Natural killer cell (primary cell): ENCODE measurements at regions not wholly inside any gene's neighbourhood (a gene's known extent, or its start where the extent isn't known, plus 50 kb on each side); places are given as distances from the start of the nearest gene placed in this dataset.
"Not testable (repeated sequence)": the region's sequence is repeated elsewhere in the genome, so short reads cannot be mapped to it uniquely, and the experiment has no call there.

Experiments used
- ATAC-seq, 3 donors: fragments of 150-1000 bp in 2 of 3; fragments of 200-7000 bp in 1 of 3; cut with Tn5 transposase; 1 replicate in 1 of 3; 2 replicates in 2 of 3; pipeline ENCODE4 v1.10.0; 2021; ENCODE audit warnings: mild to moderate bottlenecking in 2 of 3, moderate library complexity in 2 of 3
- DNase-seq, 2 donors: peaks; one replicate each; pipeline versions ENCODE4 v3.0.0 to v3.0.0-alpha.2; 2013 to 2021; ENCODE audit warnings: mixed read lengths in 1 of 2
- H3K27ac ChIP-seq: one replicate; pipeline ENCODE4 v1.5.1; 2013; ENCODE audit warnings: mild to moderate bottlenecking, low read length
- H3K27me3 ChIP-seq: one replicate; pipeline ENCODE4 v1.6.1; 2013; ENCODE audit warnings: low read length; ENCODE audit not compliant: control insufficient read depth, insufficient read depth
- H3K36me3 ChIP-seq: one replicate; pipeline ENCODE4 v1.6.1; 2013; ENCODE audit warnings: low read length; ENCODE audit not compliant: control insufficient read depth, insufficient read depth
- H3K4me1 ChIP-seq: one replicate; pipeline ENCODE4 v1.6.1; 2013; ENCODE audit warnings: low read length; ENCODE audit not compliant: control insufficient read depth, insufficient read depth
- H3K4me3 ChIP-seq: one replicate; pipeline ENCODE4 v1.5.1; 2013; ENCODE audit warnings: low read length
- H3K9me3 ChIP-seq: one replicate; pipeline ENCODE4 v1.6.1; 2013; ENCODE audit warnings: low read length; ENCODE audit not compliant: control insufficient read depth, insufficient read depth
- H3K27ac Mint-ChIP-seq, 2 donors: one replicate each; pipeline ENCODE4 v1.8.0; 2022; ENCODE audit warnings: mild to moderate bottlenecking in 2 of 2, mixed read lengths in 2 of 2, moderate library complexity in 1 of 2
- H3K27me3 Mint-ChIP-seq, 2 donors: one replicate each; pipeline ENCODE4 v1.8.0; 2022; ENCODE audit warnings: low read depth in 2 of 2, mixed read lengths in 2 of 2
- H3K36me3 Mint-ChIP-seq: one replicate; pipeline ENCODE4 v1.8.0; 2022; ENCODE audit warnings: mixed read lengths
- H3K4me1 Mint-ChIP-seq, 2 donors: one replicate each; pipeline ENCODE4 v1.8.0; 2022; ENCODE audit warnings: mixed read lengths in 2 of 2
- H3K4me3 Mint-ChIP-seq: one replicate; pipeline ENCODE4 v1.8.0; 2022; ENCODE audit warnings: mild to moderate bottlenecking, moderate library complexity, mixed read lengths
- H3K9me3 Mint-ChIP-seq, 2 donors: one replicate each; pipeline ENCODE4 v1.8.0; 2022; ENCODE audit warnings: mixed read lengths in 2 of 2
- CTCF ChIP-seq: fragments of 200-600 bp; IDR thresholded peaks from one replicate; pipeline ENCODE4 v1.8.0; 2022; ENCODE audit warnings: antibody characterized with exemption
- WGBS: methylation state at CpG from one replicate; pipeline ENCODE4 v1.1.7; 2013; ENCODE audit warnings: missing lambda C conversion rate; ENCODE audit not compliant: insufficient coverage; 5-methylcytosine and 5-hydroxymethylcytosine counted together
- intact Hi-C: fragments of 100-400 bp; cut with micrococcal nuclease; formaldehyde crosslinking; loops from one replicate; pipeline ENCODE4 v1.14.2; 2022

- Mint-ChIP-seq H3K27ac (no peak overlapping the region), H3K4me1 (no peaks in the 10 kb centered on the region), H3K27me3 (no peaks in the 10 kb centered on the region), H3K4me3 (no peak overlapping the region), H3K9me3 (peaks cover 8 to 17% of the 10 kb centered on the region in 2 donors), H3K36me3 (no peaks in the 10 kb centered on the region)
- intact Hi-C loops: no loop called here
- Histone ChIP-seq H3K27ac (no peak overlapping the region), H3K4me1 (no peaks in the 10 kb centered on the region), H3K27me3 (no peaks in the 10 kb centered on the region), H3K4me3 (no peak overlapping the region), H3K36me3 (no peaks in the 10 kb centered on the region), H3K9me3 (peaks cover 4% of the 10 kb centered on the region)
- WGBS: 86% methylated on average over 1 of the region's 2 CpGs
- ATAC-seq: no peak
- DNase-seq: no peak
- TF ChIP-seq CTCF: no peak
Observed at GRCh38 chr12:78568321-78569020, 296.1 kb upstream of the SYT1 start.

GRCh38 chr12:78571953-78572352, 292.6 kb upstream of the SYT1 start:
- no peaks in the 10 kb centered on the region for H3K27me3 ChIP-seq
- no peak overlapping the region for H3K4me3 ChIP-seq
- Mint-ChIP-seq H3K9me3 (peaks cover 11 to 21% of the 10 kb centered on the region in 2 donors), H3K4me1 (no peaks in the 10 kb centered on the region), H3K4me3 (no peak overlapping the region), H3K27ac (no peak overlapping the region), H3K27me3 (no peaks in the 10 kb centered on the region), H3K36me3 (no peaks in the 10 kb centered on the region)
- intact Hi-C loops: no loop called here
- no peak for ATAC-seq
- WGBS: 92% methylated on average over 3 of the region's 5 CpGs
- DNase-seq: no peak
- no peaks in the 10 kb centered on the region for H3K4me1 ChIP-seq
- no peaks in the 10 kb centered on the region for H3K36me3 ChIP-seq
- peaks cover 4% of the 10 kb centered on the region for H3K9me3 ChIP-seq
- TF ChIP-seq CTCF: no peak
- H3K27ac ChIP-seq: no peak overlapping the region

GRCh38 chr12:78575208-78575607, 289.4 kb upstream of the SYT1 start:
- H3K36me3 ChIP-seq, intact Hi-C loops, H3K4me3 ChIP-seq, DNase-seq, H3K27me3 ChIP-seq, H3K4me3 Mint-ChIP-seq, H3K4me1 Mint-ChIP-seq, H3K9me3 ChIP-seq, ATAC-seq, H3K27me3 Mint-ChIP-seq, H3K36me3 Mint-ChIP-seq, H3K27ac ChIP-seq, H3K4me1 ChIP-seq, H3K27ac Mint-ChIP-seq: not testable (repeated sequence)
- WGBS: 92% methylated on average over 5 of the region's 6 CpGs
- H3K9me3 Mint-ChIP-seq: peaks cover 9 to 35% of the 10 kb centered on the region in 2 donors

GRCh38 chr12:78579846-78580245, 284.7 kb upstream of the SYT1 start:
- H3K9me3 Mint-ChIP-seq: peaks cover 8 to 26% of the 10 kb centered on the region in 2 donors
- no CpG with 5 or more reads among the region's 1 CpG for WGBS

More at GRCh38 chr12:78579846-78580245, 284.7 kb upstream of the SYT1 start:
- Histone ChIP-seq H3K27ac (no peak overlapping the region), H3K4me1 (no peaks in the 10 kb centered on the region), H3K27me3 (no peaks in the 10 kb centered on the region), H3K36me3 (no peaks in the 10 kb centered on the region), H3K9me3 (peaks cover 3% of the 10 kb centered on the region), H3K4me3 (no peak overlapping the region)
- no peaks in the 10 kb centered on the region for H3K36me3 Mint-ChIP-seq
- no peaks in the 10 kb centered on the region for H3K27me3 Mint-ChIP-seq
- H3K4me3 Mint-ChIP-seq: no peak overlapping the region
- DNase-seq: no peak
- intact Hi-C loops: no loop called here
- TF ChIP-seq CTCF: no peak
- no peak for ATAC-seq
- H3K27ac Mint-ChIP-seq: no peak overlapping the region
- no peaks in the 10 kb centered on the region for H3K4me1 Mint-ChIP-seq
